Activated naive CD4-positive, alpha-beta T cell treated with anti-CD3 and anti-CD28 coated beads, Interleukin-2, amount 10 ng/mL, durations not matched to agents 7 days and 5 days (primary cell): ENCODE measurements at regions not wholly inside any gene's neighbourhood (a gene's known extent, or its start where the extent isn't known, plus 50 kb on each side); places are given as distances from the start of the nearest gene placed in this dataset.

Source experiments
- CTCF ChIA-PET: fragments of 350-600 bp; sonication (Branson Sonifier 250); formaldehyde crosslinking; loops from one replicate; lab custom pipeline; 2021; ENCODE audit warnings: antibody characterized with exemption; lab: Charles Lee
- DNase-seq: peaks from one replicate; pipeline ENCODE4 v3.0.0-alpha.2; 2020
- H3K27ac Mint-ChIP-seq: one replicate; pipeline ENCODE4 v1.8.0; 2021; ENCODE audit warnings: mild to moderate bottlenecking, moderate library complexity, mixed read lengths
- H3K27me3 Mint-ChIP-seq: one replicate; pipeline ENCODE4 v1.8.0; 2021; ENCODE audit warnings: mild to moderate bottlenecking, mixed read lengths
- H3K36me3 Mint-ChIP-seq: one replicate; pipeline ENCODE4 v1.8.0; 2021; ENCODE audit warnings: mixed read lengths
- H3K4me1 Mint-ChIP-seq: one replicate; pipeline ENCODE4 v1.8.0; 2021; ENCODE audit warnings: mixed read lengths
- H3K4me3 Mint-ChIP-seq: one replicate; pipeline ENCODE4 v1.8.0; 2021; ENCODE audit warnings: mild to moderate bottlenecking, moderate library complexity, mixed read lengths
- H3K9me3 Mint-ChIP-seq: one replicate; pipeline ENCODE4 v1.8.0; 2021; ENCODE audit warnings: mixed read lengths

DNA sequence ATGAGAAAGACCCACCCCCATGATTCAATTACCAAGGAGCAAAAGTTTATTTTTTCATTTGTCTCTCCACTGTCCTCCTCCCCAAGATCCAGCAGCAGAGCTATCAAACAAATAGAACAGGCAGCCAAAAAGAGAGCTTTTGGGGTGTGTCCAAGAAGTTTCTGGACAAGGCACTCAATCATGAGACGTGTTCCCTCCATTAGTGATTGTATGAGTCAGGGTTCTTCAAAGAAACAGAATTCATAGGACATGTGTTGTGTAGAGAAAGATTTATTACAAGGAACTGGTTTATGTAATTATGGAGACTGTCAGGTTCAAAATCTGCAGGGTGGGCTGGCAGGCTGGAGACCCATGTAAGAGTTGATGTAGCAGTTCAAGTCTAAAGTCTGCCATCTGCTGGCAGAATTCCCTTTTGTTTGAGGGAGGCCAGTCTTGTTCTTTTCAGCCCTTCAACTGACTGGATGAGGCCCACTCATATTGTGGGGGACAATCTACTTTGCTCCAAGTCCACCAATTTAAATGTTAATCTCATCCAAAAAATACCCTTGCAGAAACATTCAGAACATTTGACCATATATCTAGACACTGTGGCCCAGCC lies 248.1 kb upstream of the OPRM1 start:
- no peak overlapping the region for H3K27ac Mint-ChIP-seq
- no peak overlapping the region for H3K4me3 Mint-ChIP-seq
- H3K4me1 Mint-ChIP-seq: no peaks in the 10 kb centered on the region
- H3K36me3 Mint-ChIP-seq: no peaks in the 10 kb centered on the region
- no peak for DNase-seq
- no peaks in the 10 kb centered on the region for H3K9me3 Mint-ChIP-seq
- CTCF ChIA-PET: no interaction called here
- no peaks in the 10 kb centered on the region for H3K27me3 Mint-ChIP-seq

DNA sequence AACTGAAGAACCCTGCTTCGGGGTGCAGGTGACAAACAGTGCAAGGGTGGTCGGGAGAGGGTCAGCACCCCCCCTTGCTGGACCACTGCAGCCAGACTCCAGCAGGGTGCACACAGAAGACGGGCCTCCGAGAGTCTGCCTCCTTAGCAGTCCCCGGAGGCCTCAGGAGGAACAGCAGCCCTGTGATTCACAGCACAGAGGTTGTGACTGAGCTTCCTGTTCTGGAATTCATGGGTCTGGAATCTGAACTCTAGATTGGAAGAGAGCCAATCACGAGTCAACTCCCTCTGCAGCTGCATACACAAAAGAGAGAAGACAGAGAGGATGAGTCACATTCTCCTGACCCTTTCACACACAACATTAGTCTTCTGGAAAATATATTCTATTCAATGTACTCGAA lies 249.0 kb upstream of the OPRM1 start:
- Mint-ChIP-seq H3K36me3 (no peaks in the 10 kb centered on the region), H3K27ac (no peak overlapping the region), H3K4me3 (no peak overlapping the region), H3K4me1 (no peaks in the 10 kb centered on the region), H3K27me3 (no peaks in the 10 kb centered on the region), H3K9me3 (no peaks in the 10 kb centered on the region)
- DNase-seq: no peak
- CTCF ChIA-PET: no interaction called here

- no peaks in the 10 kb centered on the region for H3K9me3 Mint-ChIP-seq
- DNase-seq: no peak
Measured at GRCh38 chr6:153787341-153787606, 251.8 kb upstream of the OPRM1 start.

GRCh38 chr6:153781306-153781705 lies 257.7 kb upstream of the OPRM1 start:
- Mint-ChIP-seq H3K36me3 (no peaks in the 10 kb centered on the region), H3K4me1 (no peaks in the 10 kb centered on the region), H3K9me3 (peaks cover 2% of the 10 kb centered on the region), H3K27me3 (no peaks in the 10 kb centered on the region), H3K27ac (no peak overlapping the region), H3K4me3 (no peak overlapping the region)
- DNase-seq: no peak
- CTCF ChIA-PET: no interaction called here

More at GRCh38 chr6:153787341-153787606, 251.8 kb upstream of the OPRM1 start:
- Mint-ChIP-seq H3K27me3 (no peaks in the 10 kb centered on the region), H3K27ac (no peak overlapping the region), H3K4me3 (no peak overlapping the region), H3K4me1 (no peaks in the 10 kb centered on the region), H3K36me3 (no peaks in the 10 kb centered on the region)
- CTCF ChIA-PET: no interaction called here

DNA sequence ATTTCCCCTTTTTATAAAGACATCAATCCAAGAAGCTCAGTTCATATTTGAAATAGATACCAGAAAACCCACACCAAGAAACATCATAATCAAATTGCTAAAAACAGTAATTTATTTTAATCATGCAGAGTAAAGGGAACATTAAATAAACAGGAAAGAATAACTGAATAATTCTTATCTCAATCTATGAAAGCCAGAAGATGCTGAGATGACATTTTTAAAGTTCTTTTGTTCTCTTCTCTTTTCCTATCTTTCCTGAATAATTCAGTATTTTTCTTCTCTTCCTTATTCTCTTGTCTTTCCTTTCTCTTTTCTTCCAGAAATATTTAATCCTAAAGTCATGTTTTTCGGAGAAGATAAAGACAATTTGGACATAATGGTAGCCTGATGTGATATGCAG lies 259.0 kb upstream of the OPRM1 start:
- H3K9me3 Mint-ChIP-seq: peaks cover 2% of the 10 kb centered on the region
- H3K4me1 Mint-ChIP-seq: no peaks in the 10 kb centered on the region
- no peaks in the 10 kb centered on the region for H3K36me3 Mint-ChIP-seq
- no peak overlapping the region for H3K4me3 Mint-ChIP-seq
- H3K27me3 Mint-ChIP-seq: no peaks in the 10 kb centered on the region
- no peak overlapping the region for H3K27ac Mint-ChIP-seq
- DNase-seq: no peak
- CTCF ChIA-PET: no interaction called here

DNA sequence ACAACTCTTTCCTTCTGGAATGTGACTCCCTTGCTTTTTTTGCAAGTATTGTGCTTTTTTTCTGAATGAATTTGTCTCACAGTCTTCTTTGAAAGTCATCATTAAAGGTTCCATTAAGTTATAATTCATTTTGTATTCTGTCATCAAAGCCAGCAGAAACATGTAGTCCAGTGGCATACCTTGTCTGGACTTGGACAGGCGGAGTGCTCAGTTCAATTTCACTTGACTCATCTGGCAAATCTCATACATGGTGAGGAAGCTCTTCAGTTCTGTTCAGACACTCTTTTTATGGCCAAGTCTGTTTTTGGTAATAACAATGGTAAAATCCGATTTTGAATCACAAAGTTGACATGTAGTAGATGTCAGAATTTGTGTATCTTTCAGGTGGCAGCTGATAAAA lies 260.8 kb upstream of the OPRM1 start:
- CTCF ChIA-PET: no interaction called here
- H3K36me3 Mint-ChIP-seq: no peaks in the 10 kb centered on the region
- H3K4me1 Mint-ChIP-seq: no peaks in the 10 kb centered on the region
- H3K9me3 Mint-ChIP-seq: peaks cover 2% of the 10 kb centered on the region
- H3K4me3 Mint-ChIP-seq: no peak overlapping the region
- no peaks in the 10 kb centered on the region for H3K27me3 Mint-ChIP-seq
- no peak overlapping the region for H3K27ac Mint-ChIP-seq
- no peak for DNase-seq

GRCh38 chr6:153771577-153771976 lies 267.5 kb upstream of the OPRM1 start:
- CTCF ChIA-PET: no interaction called here
- no peaks in the 10 kb centered on the region for H3K36me3 Mint-ChIP-seq
- no peak overlapping the region for H3K4me3 Mint-ChIP-seq
- no peaks in the 10 kb centered on the region for H3K27me3 Mint-ChIP-seq
- no peak for DNase-seq
- no peaks in the 10 kb centered on the region for H3K4me1 Mint-ChIP-seq
- H3K27ac Mint-ChIP-seq: no peak overlapping the region
- no peaks in the 10 kb centered on the region for H3K9me3 Mint-ChIP-seq

GRCh38 chr6:153767127-153767526 lies 271.9 kb upstream of the OPRM1 start:
- H3K4me1 Mint-ChIP-seq: no peaks in the 10 kb centered on the region
- H3K36me3 Mint-ChIP-seq: no peaks in the 10 kb centered on the region
- no peak overlapping the region for H3K27ac Mint-ChIP-seq
- no peak for DNase-seq
- H3K4me3 Mint-ChIP-seq: no peak overlapping the region
- no peaks in the 10 kb centered on the region for H3K27me3 Mint-ChIP-seq
- CTCF ChIA-PET: no interaction called here
- no peaks in the 10 kb centered on the region for H3K9me3 Mint-ChIP-seq

- no peaks in the 10 kb centered on the region for H3K36me3 Mint-ChIP-seq
- DNase-seq: no peak
- H3K4me3 Mint-ChIP-seq: no peak overlapping the region
- H3K4me1 Mint-ChIP-seq: no peaks in the 10 kb centered on the region
- H3K27me3 Mint-ChIP-seq: no peaks in the 10 kb centered on the region
- no peaks in the 10 kb centered on the region for H3K9me3 Mint-ChIP-seq
- H3K27ac Mint-ChIP-seq: no peak overlapping the region
- CTCF ChIA-PET: no interaction called here
Measured at GRCh38 chr6:153758516-153758915, 280.5 kb upstream of the OPRM1 start.

DNA sequence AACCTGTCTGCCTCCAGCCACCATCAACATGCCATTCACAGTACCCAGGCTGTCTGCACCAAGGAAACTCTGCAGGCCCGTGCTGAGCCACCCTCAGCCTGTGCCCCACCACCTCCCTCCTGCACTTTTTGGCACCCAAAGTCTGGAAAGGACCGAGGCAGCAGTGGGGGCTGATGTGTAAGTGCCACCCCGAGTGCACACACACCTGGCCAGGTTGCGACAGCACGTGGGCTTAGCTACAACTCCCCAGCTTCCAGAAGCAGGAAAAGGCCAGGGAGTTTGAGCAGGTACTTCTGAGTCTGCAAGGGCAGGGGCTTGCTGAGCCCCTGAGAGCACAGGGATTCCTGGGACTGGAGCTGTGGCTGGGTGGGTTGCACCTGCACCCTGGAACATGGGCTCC lies 303.3 kb upstream of the OPRM1 start:
- H3K27me3 Mint-ChIP-seq: no peaks in the 10 kb centered on the region
- H3K4me1 Mint-ChIP-seq: no peaks in the 10 kb centered on the region
- no peak overlapping the region for H3K27ac Mint-ChIP-seq
- DNase-seq: no peak
- H3K36me3 Mint-ChIP-seq: no peaks in the 10 kb centered on the region
- no peaks in the 10 kb centered on the region for H3K9me3 Mint-ChIP-seq
- CTCF ChIA-PET: no interaction called here
- H3K4me3 Mint-ChIP-seq: no peak overlapping the region

DNA sequence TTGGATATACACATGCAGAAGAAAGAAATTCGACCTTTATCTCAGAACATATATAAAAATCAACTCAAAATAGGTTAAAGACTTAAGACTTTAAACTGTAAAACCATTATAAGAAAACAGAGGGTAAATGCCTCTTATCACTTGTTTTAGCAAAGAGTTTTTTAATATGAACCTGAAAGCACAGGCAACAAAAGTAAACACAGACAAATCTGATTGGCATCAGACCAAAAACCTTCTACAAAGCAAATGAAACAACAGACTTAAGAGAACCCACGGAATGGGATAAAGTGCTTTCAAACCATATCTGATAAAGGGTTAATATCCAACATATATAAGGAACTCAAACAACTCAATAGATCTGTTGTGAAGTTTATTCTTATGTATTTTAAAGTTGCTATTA lies 309.9 kb upstream of the OPRM1 start:
- no peaks in the 10 kb centered on the region for H3K9me3 Mint-ChIP-seq
- H3K27me3 Mint-ChIP-seq: no peaks in the 10 kb centered on the region
- H3K4me3 Mint-ChIP-seq: no peak overlapping the region
- no peak overlapping the region for H3K27ac Mint-ChIP-seq
- CTCF ChIA-PET: no interaction called here
- H3K4me1 Mint-ChIP-seq: no peaks in the 10 kb centered on the region
- no peaks in the 10 kb centered on the region for H3K36me3 Mint-ChIP-seq
- DNase-seq: no peak

- H3K4me1 Mint-ChIP-seq: no peaks in the 10 kb centered on the region
- DNase-seq: no peak
Measured at GRCh38 chr6:153727885-153728284, 311.2 kb upstream of the OPRM1 start.

GRCh38 chr6:153725456-153725855 lies 313.6 kb upstream of the OPRM1 start:
- Mint-ChIP-seq H3K27me3 (no peaks in the 10 kb centered on the region), H3K27ac (no peak overlapping the region), H3K9me3 (peaks cover 2% of the 10 kb centered on the region), H3K4me3 (no peak overlapping the region), H3K4me1 (no peaks in the 10 kb centered on the region), H3K36me3 (no peaks in the 10 kb centered on the region)
- DNase-seq: no peak
- CTCF ChIA-PET: no interaction called here

More at GRCh38 chr6:153727885-153728284, 311.2 kb upstream of the OPRM1 start:
- H3K36me3 Mint-ChIP-seq: no peaks in the 10 kb centered on the region
- H3K27me3 Mint-ChIP-seq: no peaks in the 10 kb centered on the region
- H3K27ac Mint-ChIP-seq: no peak overlapping the region
- H3K9me3 Mint-ChIP-seq: no peaks in the 10 kb centered on the region
- no peak overlapping the region for H3K4me3 Mint-ChIP-seq
- CTCF ChIA-PET: no interaction called here

GRCh38 chr6:153720732-153721131 lies 318.3 kb upstream of the OPRM1 start:
- no peaks in the 10 kb centered on the region for H3K36me3 Mint-ChIP-seq
- no peaks in the 10 kb centered on the region for H3K27me3 Mint-ChIP-seq
- no peak for DNase-seq
- peaks cover 2% of the 10 kb centered on the region for H3K9me3 Mint-ChIP-seq
- no peak overlapping the region for H3K27ac Mint-ChIP-seq
- CTCF ChIA-PET: no interaction called here
- no peaks in the 10 kb centered on the region for H3K4me1 Mint-ChIP-seq
- H3K4me3 Mint-ChIP-seq: no peak overlapping the region

GRCh38 chr6:153705429-153705828 lies 333.6 kb upstream of the OPRM1 start:
- Mint-ChIP-seq H3K27me3 (no peaks in the 10 kb centered on the region), H3K36me3 (no peaks in the 10 kb centered on the region), H3K27ac (no peak overlapping the region), H3K9me3 (no peaks in the 10 kb centered on the region), H3K4me3 (no peak overlapping the region), H3K4me1 (no peaks in the 10 kb centered on the region)
- no peak for DNase-seq
- CTCF ChIA-PET: no interaction called here

GRCh38 chr6:153702671-153703070 lies 336.4 kb upstream of the OPRM1 start:
- Mint-ChIP-seq H3K27me3 (no peaks in the 10 kb centered on the region), H3K4me3 (no peak overlapping the region), H3K36me3 (no peaks in the 10 kb centered on the region), H3K27ac (no peak overlapping the region), H3K9me3 (no peaks in the 10 kb centered on the region), H3K4me1 (no peaks in the 10 kb centered on the region)
- CTCF ChIA-PET: no interaction called here
- DNase-seq: no peak
